H9 (cell line): ENCODE measurements at regions not wholly inside any gene's neighbourhood (a gene's known extent, or its start where the extent isn't known, plus 50 kb on each side); places are given as distances from the start of the nearest gene placed in this dataset.

Experiments used
- DNase-seq: peaks from one replicate; pipeline ENCODE4 v3.0.0-alpha.2; 2017
- H2AFZ ChIP-seq: one replicate; pipeline ENCODE4 v1.6.1; 2013; ENCODE audit warnings: mild to moderate bottlenecking, low read length, control low read depth, moderate library complexity
- H2AK5ac ChIP-seq: 2 replicates; pipeline ENCODE4 v1.6.1; 2013; ENCODE audit warnings: low read length, control low read depth, mixed read lengths; ENCODE audit not compliant: insufficient read length
- H2BK120ac ChIP-seq: one replicate; pipeline ENCODE4 v1.6.1; 2013; ENCODE audit warnings: low read depth, mild to moderate bottlenecking, low read length, control low read depth, inconsistent platforms; ENCODE audit not compliant: poor library complexity, severe bottlenecking
- H2BK12ac ChIP-seq: 2 replicates; pipeline ENCODE4 v1.6.1; 2013; ENCODE audit warnings: low read length, control low read depth, mixed read lengths, low read depth; ENCODE audit not compliant: insufficient read length
- H2BK15ac ChIP-seq: 2 replicates; pipeline ENCODE4 v1.6.1; 2013; ENCODE audit warnings: low read depth, low read length, control low read depth
- H2BK20ac ChIP-seq: one replicate; pipeline ENCODE4 v1.6.1; 2013; ENCODE audit warnings: low read depth, mild to moderate bottlenecking, low read length, control low read depth, inconsistent platforms; ENCODE audit not compliant: poor library complexity, severe bottlenecking
- H2BK5ac ChIP-seq: 2 replicates; pipeline ENCODE4 v1.6.1; 2013; ENCODE audit warnings: low read length, control low read depth, mixed read lengths; ENCODE audit not compliant: insufficient read length
- H3K14ac ChIP-seq: 2 replicates; pipeline ENCODE4 v1.6.1; 2013; ENCODE audit warnings: low read length, control low read depth; ENCODE audit not compliant: insufficient read depth
- H3K18ac ChIP-seq: 2 replicates; pipeline ENCODE4 v1.6.1; 2013; ENCODE audit warnings: low read depth, mild to moderate bottlenecking, mixed read lengths, low read length, control low read depth; ENCODE audit not compliant: insufficient read length
- H3K23ac ChIP-seq: 2 replicates; pipeline ENCODE4 v1.6.1; 2013; ENCODE audit warnings: low read length, control low read depth, mixed read lengths, low read depth; ENCODE audit not compliant: insufficient read length
- H3K23me2 ChIP-seq: 2 replicates; pipeline ENCODE4 v1.6.1; 2013; ENCODE audit warnings: low read depth, mild to moderate bottlenecking, mixed read lengths, low read length, control low read depth; ENCODE audit not compliant: insufficient read length, poor library complexity, severe bottlenecking
- H3K27ac ChIP-seq: 2 replicates; pipeline ENCODE4 v1.5.1; 2013; ENCODE audit warnings: low read length, control low read depth, mixed read lengths, low read depth; ENCODE audit not compliant: insufficient read length
- H3K27me3 ChIP-seq: 2 replicates; pipeline ENCODE4 v1.6.1; 2013; ENCODE audit warnings: low read length, control low read depth, inconsistent platforms; ENCODE audit not compliant: insufficient read depth
- H3K4ac ChIP-seq: 2 replicates; pipeline ENCODE4 v1.6.1; 2013; ENCODE audit warnings: low read depth, mild to moderate bottlenecking, control low read depth, inconsistent platforms, low read length, moderate library complexity
- H3K4me1 ChIP-seq: 2 replicates; pipeline ENCODE4 v1.6.1; 2013; ENCODE audit warnings: low read length, control low read depth, inconsistent platforms; ENCODE audit not compliant: insufficient read depth
- H3K4me2 ChIP-seq: 2 replicates; pipeline ENCODE4 v1.6.1; 2013; ENCODE audit warnings: low read length, control low read depth, mixed read lengths; ENCODE audit not compliant: insufficient read length, insufficient read depth
- H3K56ac ChIP-seq: 2 replicates; pipeline ENCODE4 v1.6.1; 2013; ENCODE audit warnings: low read depth, mild to moderate bottlenecking, mixed read lengths, low read length, control low read depth; ENCODE audit not compliant: insufficient read length
- H3K79me1 ChIP-seq: 2 replicates; pipeline ENCODE4 v1.6.1; 2013; ENCODE audit warnings: low read depth, mild to moderate bottlenecking, moderate library complexity, low read length, control low read depth, inconsistent platforms; ENCODE audit not compliant: insufficient read depth, poor library complexity, severe bottlenecking
- H3K79me2 ChIP-seq: 2 replicates; pipeline ENCODE4 v1.6.1; 2013; ENCODE audit warnings: low read length, control low read depth, inconsistent platforms; ENCODE audit not compliant: insufficient read depth
- H3K9ac ChIP-seq: 2 replicates; pipeline ENCODE4 v1.6.1; 2013; ENCODE audit warnings: low read length, control low read depth, mixed read lengths; ENCODE audit not compliant: insufficient read length; ENCODE audit errors: extremely low read depth
- H3K9me3 ChIP-seq: one replicate; pipeline ENCODE4 v1.6.1; 2013; ENCODE audit warnings: low read depth, low read length, inconsistent platforms; ENCODE audit not compliant: control insufficient read depth
- H3T11ph ChIP-seq: one replicate; pipeline ENCODE4 v1.6.1; 2013; ENCODE audit warnings: mild to moderate bottlenecking, low read length, control low read depth, inconsistent platforms
- H4K20me1 ChIP-seq: one replicate; pipeline ENCODE4 v1.6.1; 2013; ENCODE audit not compliant: control insufficient read depth, insufficient read length, insufficient read depth
- H4K5ac ChIP-seq: 2 replicates; pipeline ENCODE4 v1.6.1; 2013; ENCODE audit warnings: low read depth, mild to moderate bottlenecking, mixed read lengths, low read length, control low read depth; ENCODE audit not compliant: insufficient read length
- H4K8ac ChIP-seq: replicated peaks from 2 replicates; pipeline ENCODE4 v1.6.1; 2013; ENCODE audit warnings: low read length, control low read depth, mixed read lengths, low read depth; ENCODE audit not compliant: insufficient read length
- H4K91ac ChIP-seq: 2 replicates; pipeline ENCODE4 v1.6.1; 2013; ENCODE audit warnings: low read depth, mild to moderate bottlenecking, moderate library complexity, mixed read lengths, low read length, control low read depth; ENCODE audit not compliant: insufficient read length
- H3K27ac Mint-ChIP-seq, 3 experiments: 2 replicates in 2 of 3; 3 replicates in 1 of 3; pipeline ENCODE4 v1.8.0; 2020 to 2021; ENCODE audit warnings: mixed read lengths in 3 of 3, mild to moderate bottlenecking in 1 of 3, moderate library complexity in 1 of 3
- H3K27me3 Mint-ChIP-seq: 2 replicates; pipeline ENCODE4 v1.8.0; 2021; ENCODE audit warnings: low read depth, mild to moderate bottlenecking, moderate library complexity, mixed read lengths
- H3K36me3 Mint-ChIP-seq, 3 experiments: 2 replicates in 2 of 3; 3 replicates in 1 of 3; pipeline ENCODE4 v1.8.0; 2020 to 2021; ENCODE audit warnings: low read depth in 3 of 3, mixed read lengths in 3 of 3; ENCODE audit not compliant: insufficient read depth in 1 of 3
- H3K4me1 Mint-ChIP-seq, 2 experiments: 2 replicates each; pipeline ENCODE4 v1.8.0; 2020; ENCODE audit warnings: mixed read lengths in 2 of 2
- H3K4me3 Mint-ChIP-seq, 2 experiments: 2 replicates in 1 of 2; 3 replicates in 1 of 2; pipeline ENCODE4 v1.8.0; 2020 to 2021; ENCODE audit warnings: mild to moderate bottlenecking in 2 of 2, mixed read lengths in 2 of 2, moderate library complexity in 1 of 2
- H3K9me3 Mint-ChIP-seq, 2 experiments: 2 replicates in 1 of 2; 3 replicates in 1 of 2; pipeline ENCODE4 v1.8.0; 2020; ENCODE audit warnings: mild to moderate bottlenecking in 2 of 2, mixed read lengths in 2 of 2, moderate library complexity in 1 of 2
- CTCF ChIP-seq: fragments of 200-600 bp; sonication (generic); conservative IDR thresholded peaks from 3 replicates; pipeline ENCODE4 v1.8.0; 2021; ENCODE audit warnings: antibody characterized with exemption, mild to moderate bottlenecking
- WGBS: extraction: QIAGEN DNeasy Blood & Tissue Kit; methylation state at CpG from one replicate; pipeline ENCODE4 v1.1.7; 2013; ENCODE audit warnings: missing lambda C conversion rate, low lambda C conversion rate, mixed read lengths; ENCODE audit not compliant: insufficient read length; ENCODE audit errors: extremely low coverage; 5-methylcytosine and 5-hydroxymethylcytosine counted together

GRCh38 chr7:45974540-45975360, 53.7 kb upstream of the IGFBP3 start:
- H3K56ac ChIP-seq: no peak overlapping the region
- peaks cover 7% of the 10 kb centered on the region for H3K27me3 Mint-ChIP-seq
- no peak overlapping the region for H3K4me2 ChIP-seq

More at GRCh38 chr7:45974540-45975360, 53.7 kb upstream of the IGFBP3 start:
- no peak overlapping the region for H4K5ac ChIP-seq
- Mint-ChIP-seq H3K4me1 (peaks cover 13 to 28% of the 10 kb centered on the region in 2 experiments), H3K36me3 (no peaks in the 10 kb centered on the region), H3K4me3 (no peak overlapping the region; a peak in 1 of 5 replicates), H3K9me3 (no peaks in the 10 kb centered on the region; a peak in 1 of 5 replicates), H3K27ac (no peak overlapping the region; a peak in 1 of 7 replicates)
- H3K79me2 ChIP-seq: no peaks in the 10 kb centered on the region
- no peaks in the 10 kb centered on the region for H3K79me1 ChIP-seq
- H4K8ac ChIP-seq: no peak overlapping the region
- no peak overlapping the region for H3K18ac ChIP-seq
- H2BK5ac ChIP-seq: no peak overlapping the region
- WGBS: no CpG with 5 or more reads among the region's 12 CpGs
- no peak overlapping the region for H3K4ac ChIP-seq
- no peak overlapping the region for H3K27ac ChIP-seq
- TF ChIP-seq CTCF: no peak
- no peak overlapping the region for H4K91ac ChIP-seq
- H3K23me2 ChIP-seq: no peaks in the 10 kb centered on the region
- no peak overlapping the region for H2AK5ac ChIP-seq
- no peak overlapping the region for H2BK15ac ChIP-seq
- no peaks in the 10 kb centered on the region; the same call in 1 of the 2 replicates for H3K4me1 ChIP-seq
- no peak overlapping the region for H3T11ph ChIP-seq
- H2BK12ac ChIP-seq: no peak overlapping the region
- DNase-seq: no peak
- no peak overlapping the region for H2AFZ ChIP-seq
- no peaks in the 10 kb centered on the region for H3K27me3 ChIP-seq
- H2BK20ac ChIP-seq: no peak overlapping the region
- no peaks in the 10 kb centered on the region for H3K9me3 ChIP-seq
- no peak overlapping the region for H3K9ac ChIP-seq
- H2BK120ac ChIP-seq: no peak overlapping the region
- no peak overlapping the region for H3K14ac ChIP-seq
- H4K20me1 ChIP-seq: no peaks in the 10 kb centered on the region
- no peak overlapping the region for H3K23ac ChIP-seq
